ENCODE measurements at regions not wholly inside any gene's neighbourhood (a gene's known extent, or its start where the extent isn't known, plus 50 kb on each side); places are given as distances from the start of the nearest gene placed in this dataset.

GRCh38 chr11:36976741-36977140, 378.7 kb upstream of the RAG2 start:
- TF ChIP-seq CTCF (IDR thresholded peaks at IDR 0.05; ENCODE audit: insufficient read depth, low read length) (no peak), POLR2AphosphoS5 (IDR thresholded peaks at IDR 0.05; ENCODE audit: low read depth) (no peak), REST (IDR thresholded peaks at IDR 0.05; ENCODE audit: insufficient replicate concordance, low read depth) (no peak), SPI1 (IDR thresholded peaks at IDR 0.05; ENCODE audit: borderline replicate concordance, low read depth) (no peak), GABPA (IDR thresholded peaks at IDR 0.05; ENCODE audit: low read depth) (no peak)
- Histone ChIP-seq H3K27ac (replicated peaks) (no peak overlapping the region), H3K27me3 (ENCODE audit: insufficient read depth, poor library complexity, severe bottlenecking) (no peaks in the 10 kb centered on the region), H3K4me3 (replicated peaks; ENCODE audit: insufficient read depth, low read length) (no peak overlapping the region)
- no peak for DNase-seq (ENCODE audit: low read depth in 1 of 2, low spot score in 1 of 2)

GRCh38 chr11:36974771-36975170, 376.7 kb upstream of the RAG2 start:
- no peak for DNase-seq (ENCODE audit: low read depth in 1 of 2, low spot score in 1 of 2)
- no peaks in the 10 kb centered on the region for H3K27me3 ChIP-seq (ENCODE audit: insufficient read depth, poor library complexity, severe bottlenecking)
- H3K27ac ChIP-seq (replicated peaks), result no peak overlapping the region
- no peak for TF ChIP-seq GABPA (IDR thresholded peaks at IDR 0.05; ENCODE audit: low read depth)
- no peak for TF ChIP-seq CTCF (IDR thresholded peaks at IDR 0.05; ENCODE audit: insufficient read depth, low read length)
- TF ChIP-seq POLR2AphosphoS5 (IDR thresholded peaks at IDR 0.05; ENCODE audit: low read depth), result no peak
- TF ChIP-seq SPI1 (IDR thresholded peaks at IDR 0.05; ENCODE audit: borderline replicate concordance, low read depth), result no peak
- TF ChIP-seq REST (IDR thresholded peaks at IDR 0.05; ENCODE audit: insufficient replicate concordance, low read depth), result no peak
- H3K4me3 ChIP-seq (replicated peaks; ENCODE audit: insufficient read depth, low read length), result no peak overlapping the region

- Histone ChIP-seq H3K27me3 (ENCODE audit: insufficient read depth, poor library complexity, severe bottlenecking) (no peaks in the 10 kb centered on the region), H3K27ac (replicated peaks) (no peak overlapping the region), H3K4me3 (replicated peaks; ENCODE audit: insufficient read depth, low read length) (no peak overlapping the region)
- TF ChIP-seq GABPA (IDR thresholded peaks at IDR 0.05; ENCODE audit: low read depth) (no peak), POLR2AphosphoS5 (IDR thresholded peaks at IDR 0.05; ENCODE audit: low read depth) (no peak), REST (IDR thresholded peaks at IDR 0.05; ENCODE audit: insufficient replicate concordance, low read depth) (no peak), CTCF (IDR thresholded peaks at IDR 0.05; ENCODE audit: insufficient read depth, low read length) (no peak), SPI1 (IDR thresholded peaks at IDR 0.05; ENCODE audit: borderline replicate concordance, low read depth) (no peak)
- DNase-seq (ENCODE audit: low read depth in 1 of 2, low spot score in 1 of 2), result no peak
Observed at GRCh38 chr11:36953976-36954375, 355.9 kb upstream of the RAG2 start.

Data from HL-60 (cell line).